ENCODE measurements at regions not wholly inside any gene's neighbourhood (a gene's known extent, or its start where the extent isn't known, plus 50 kb on each side); places are given as distances from the start of the nearest gene placed in this dataset.

DNA sequence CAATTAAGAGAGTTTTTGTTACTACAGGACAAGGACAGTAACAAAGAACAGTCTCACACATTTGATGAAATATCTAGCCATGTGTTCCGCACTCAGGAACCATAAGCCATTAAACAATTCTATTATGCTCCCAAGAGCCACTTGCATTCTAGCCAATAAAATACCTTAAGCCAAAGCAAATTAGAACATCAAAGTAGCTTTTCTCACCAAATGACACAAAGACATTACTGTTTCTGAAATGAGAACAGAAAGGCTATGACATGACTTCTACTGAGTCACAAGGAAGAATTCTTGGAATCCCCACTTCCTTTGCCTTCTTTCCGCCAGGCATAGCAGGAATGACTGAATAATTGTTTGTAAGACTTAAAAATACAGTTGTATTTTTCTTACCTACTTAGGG, 445.8 kb downstream of the ATP23 start:
- ATAC-seq (no peak), DNase-seq (no peak)
- POLR2A ChIA-PET: interaction anchor here (0.6 kb wide), 1 partner anchor 9 kb away, joined by 5 read pairs; no protein-coding TSS in a partner anchor
- H3K4me3 Mint-ChIP-seq: no peak overlapping the region
- intact Hi-C loops (cut with micrococcal nuclease): no loop called here
- TF ChIP-seq CTCF (IDR thresholded peaks at IDR 0.05): no peak
- H3K27ac Mint-ChIP-seq: no peak overlapping the region
- no peaks in the 10 kb centered on the region for H3K9me3 Mint-ChIP-seq
- H3K36me3 Mint-ChIP-seq (ENCODE audit: low read depth): no peaks in the 10 kb centered on the region
- peaks cover 5% of the 10 kb centered on the region for H3K27me3 Mint-ChIP-seq
- CTCF ChIA-PET: no interaction called here
- no peaks in the 10 kb centered on the region for H3K4me1 Mint-ChIP-seq (ENCODE audit: low read depth)

- CTCF ChIA-PET: no interaction called here
- ATAC-seq (no peak), DNase-seq (no peak)
- Mint-ChIP-seq H3K27ac (no peak overlapping the region), H3K4me3 (no peak overlapping the region), H3K9me3 (no peaks in the 10 kb centered on the region), H3K36me3 (ENCODE audit: low read depth) (no peaks in the 10 kb centered on the region), H3K4me1 (ENCODE audit: low read depth) (no peaks in the 10 kb centered on the region), H3K27me3 (peaks cover 3% of the 10 kb centered on the region)
- no peak for TF ChIP-seq CTCF (IDR thresholded peaks at IDR 0.05)
- intact Hi-C loops (cut with micrococcal nuclease): no loop called here
- POLR2A ChIA-PET: no interaction called here
These were observed 446.9 kb downstream of the ATP23 start for GRCh38 chr12:58388261-58388660.

DNA sequence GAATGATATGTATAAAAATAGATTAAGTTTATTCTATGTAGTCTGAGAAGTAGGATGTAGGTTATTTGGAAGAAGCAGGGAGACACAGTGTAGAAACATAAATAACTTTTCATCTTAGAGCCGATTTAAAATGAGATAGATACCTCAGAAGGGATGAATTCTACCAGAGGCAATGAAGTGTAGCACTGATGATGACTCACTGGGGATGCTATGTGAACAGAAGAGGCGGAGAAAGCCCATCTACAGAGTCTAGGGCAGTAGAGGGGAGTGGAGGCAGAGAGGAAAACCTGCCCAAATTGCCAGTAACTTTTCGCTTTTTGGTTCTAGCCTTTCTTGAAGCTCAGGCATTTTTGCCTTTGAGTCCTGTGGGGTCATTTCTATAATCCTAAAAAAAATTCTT, 451.8 kb downstream of the ATP23 start:
- ATAC-seq (no peak), DNase-seq (no peak)
- H3K4me1 Mint-ChIP-seq (ENCODE audit: low read depth): no peaks in the 10 kb centered on the region
- no peaks in the 10 kb centered on the region for H3K36me3 Mint-ChIP-seq (ENCODE audit: low read depth)
- TF ChIP-seq CTCF (IDR thresholded peaks at IDR 0.05): no peak
- H3K27me3 Mint-ChIP-seq: no peaks in the 10 kb centered on the region
- no peak overlapping the region for H3K4me3 Mint-ChIP-seq
- ChIA-PET POLR2A (no interaction called here), CTCF (no interaction called here)
- no peaks in the 10 kb centered on the region for H3K9me3 Mint-ChIP-seq
- H3K27ac Mint-ChIP-seq: no peak overlapping the region
- intact Hi-C loops (cut with micrococcal nuclease): no loop called here

DNA sequence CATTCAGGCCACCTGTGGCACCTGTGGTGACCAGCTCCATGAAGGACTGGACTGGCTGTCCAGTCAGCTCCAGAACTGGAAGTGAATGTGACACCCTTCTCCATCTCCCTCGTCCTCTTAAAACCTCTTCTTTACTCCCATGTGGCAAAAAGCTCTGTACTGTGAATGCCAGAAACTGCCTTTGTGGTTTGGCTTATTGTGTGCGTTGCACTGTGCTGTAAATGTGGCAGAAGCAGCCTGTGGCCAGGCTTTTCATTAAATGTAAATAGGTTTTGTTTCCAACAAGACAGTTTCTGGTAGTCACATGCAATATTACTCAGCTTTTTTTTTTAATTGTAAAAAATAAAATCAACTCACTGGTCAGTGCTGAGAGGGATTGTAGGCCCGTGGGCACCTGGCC, 453.7 kb downstream of the ATP23 start:
- Mint-ChIP-seq H3K9me3 (no peaks in the 10 kb centered on the region), H3K27ac (no peak overlapping the region), H3K4me3 (no peak overlapping the region), H3K36me3 (ENCODE audit: low read depth) (no peaks in the 10 kb centered on the region), H3K27me3 (peaks cover 10% of the 10 kb centered on the region), H3K4me1 (ENCODE audit: low read depth) (no peaks in the 10 kb centered on the region)
- POLR2A ChIA-PET: no interaction called here
- no peak for TF ChIP-seq CTCF (IDR thresholded peaks at IDR 0.05)
- intact Hi-C loops (cut with micrococcal nuclease): no loop called here
- no peak for DNase-seq
- CTCF ChIA-PET: interaction anchor here (0.6 kb wide), 1 partner anchor 1414 kb away, joined by 3 read pairs; no protein-coding TSS in a partner anchor
- no peak for ATAC-seq

- Mint-ChIP-seq H3K9me3 (no peaks in the 10 kb centered on the region), H3K27ac (no peak overlapping the region), H3K4me3 (no peak overlapping the region), H3K27me3 (peaks cover 10% of the 10 kb centered on the region), H3K4me1 (ENCODE audit: low read depth) (no peaks in the 10 kb centered on the region), H3K36me3 (ENCODE audit: low read depth) (no peaks in the 10 kb centered on the region)
- ChIA-PET CTCF (interaction anchor here (0.6 kb wide), 1 partner anchor 1414 kb away, joined by 3 read pairs; no protein-coding TSS in a partner anchor), POLR2A (no interaction called here)
- ATAC-seq (no peak), DNase-seq (no peak)
- intact Hi-C loops (cut with micrococcal nuclease): no loop called here
- no peak for TF ChIP-seq CTCF (IDR thresholded peaks at IDR 0.05)
These were observed 454.1 kb downstream of the ATP23 start for GRCh38 chr12:58395470-58395869.
